ENCODE measurements at regions not wholly inside any gene's neighbourhood (a gene's known extent, or its start where the extent isn't known, plus 50 kb on each side); places are given as distances from the start of the nearest gene placed in this dataset.

GRCh38 chr11:70818351-70818750, 420.0 kb downstream of the CTTN start:
- Histone ChIP-seq H4K5ac (ENCODE audit: insufficient read length, low read depth, low read length) (peak overlapping the region; percentile 76), H3K56ac (ENCODE audit: insufficient read length, low read depth, low read length) (no peak overlapping the region), H3K23me2 (ENCODE audit: insufficient read length, low read depth, low read length, poor library complexity, severe bottlenecking) (no peaks in the 10 kb centered on the region), H4K8ac (replicated peaks; ENCODE audit: insufficient read length, low read depth, low read length) (no peak overlapping the region), H3K9me3 (ENCODE audit: control insufficient read depth, low read depth, low read length) (no peaks in the 10 kb centered on the region), H2BK5ac (ENCODE audit: insufficient read length, low read length) (no peak overlapping the region), H2BK15ac (ENCODE audit: low read depth, low read length) (no peak overlapping the region), H3K4me1 (ENCODE audit: insufficient read depth, low read length) (no peaks in the 10 kb centered on the region), H3K4me2 (ENCODE audit: insufficient read depth, insufficient read length, low read length) (no peak overlapping the region), H2AFZ (ENCODE audit: low read length) (no peak overlapping the region), H3K79me2 (ENCODE audit: insufficient read depth, low read length) (no peaks in the 10 kb centered on the region), H2BK20ac (ENCODE audit: low read depth, low read length, poor library complexity, severe bottlenecking) (no peak overlapping the region), H3K27me3 (ENCODE audit: insufficient read depth, low read length) (no peaks in the 10 kb centered on the region), H2BK12ac (ENCODE audit: insufficient read length, low read depth, low read length) (no peak overlapping the region), H3K23ac (ENCODE audit: insufficient read length, low read depth, low read length) (peak overlapping the region; percentile 63), H3K18ac (ENCODE audit: insufficient read length, low read depth, low read length) (no peak overlapping the region), H3K9ac (ENCODE audit: extremely low read depth, insufficient read length, low read length) (no peak overlapping the region), H4K20me1 (ENCODE audit: control insufficient read depth, insufficient read depth, insufficient read length) (no peaks in the 10 kb centered on the region), H3K4ac (ENCODE audit: low read depth, low read length) (no peak overlapping the region), H3K79me1 (ENCODE audit: insufficient read depth, low read depth, low read length, poor library complexity, severe bottlenecking) (no peaks in the 10 kb centered on the region), H2BK120ac (ENCODE audit: low read depth, low read length, poor library complexity, severe bottlenecking) (no peak overlapping the region), H3K14ac (ENCODE audit: insufficient read depth, low read length) (no peak overlapping the region), H4K91ac (ENCODE audit: insufficient read length, low read depth, low read length) (no peak overlapping the region), H3T11ph (ENCODE audit: low read length) (no peak overlapping the region), H3K27ac (ENCODE audit: insufficient read length, low read depth, low read length) (no peak overlapping the region), H2AK5ac (ENCODE audit: insufficient read length, low read length) (no peak overlapping the region)
- Mint-ChIP-seq H3K9me3 (no peaks in the 10 kb centered on the region), H3K4me1 (peaks cover 0 to 4% of the 10 kb centered on the region in 2 experiments; a peak in 2 of 4 replicates), H3K36me3 (ENCODE audit: insufficient read depth in 1 of 3, low read depth in 3 of 3) (peaks cover 0 to 5% (median 0%) of the 10 kb centered on the region in 3 experiments; a peak in 3 of 7 replicates), H3K27ac (no peak overlapping the region), H3K4me3 (no peak overlapping the region), H3K27me3 (ENCODE audit: low read depth) (no peaks in the 10 kb centered on the region; the same call in 1 of the 2 replicates)
- WGBS (ENCODE audit: extremely low coverage, insufficient read length, low lambda C conversion rate): no CpG with 5 or more reads among the region's 9 CpGs
- no peak for DNase-seq
- no peak for TF ChIP-seq CTCF (conservative IDR thresholded peaks at IDR 0.05)
